ENCODE measurements at regions not wholly inside any gene's neighbourhood (a gene's known extent, or its start where the extent isn't known, plus 50 kb on each side); places are given as distances from the start of the nearest gene placed in this dataset.
"Not testable (repeated sequence)": the region's sequence is repeated elsewhere in the genome, so short reads cannot be mapped to it uniquely, and the experiment has no call there.

DNA sequence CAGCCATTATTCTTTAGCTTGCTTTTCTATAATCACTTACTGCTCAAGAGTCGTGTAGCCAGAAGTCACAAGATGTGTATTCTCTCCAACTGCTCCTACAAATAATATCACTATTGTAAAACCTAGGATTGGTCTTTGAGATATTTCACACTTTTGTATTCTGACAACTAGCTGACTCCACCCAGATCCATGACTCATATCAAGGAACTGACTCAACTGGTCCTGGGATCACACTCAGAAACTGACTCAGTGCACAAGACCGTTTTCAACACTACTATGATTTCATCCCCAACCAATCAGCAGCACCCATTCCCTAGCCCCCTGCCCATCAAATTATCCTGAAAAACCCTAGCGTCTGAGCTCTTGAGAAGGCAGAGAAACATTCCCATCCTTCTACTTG, 56.5 kb upstream of the ORC5 start:
- H2BK5ac ChIP-seq (ENCODE audit: low read length), result no peak overlapping the region

DNA sequence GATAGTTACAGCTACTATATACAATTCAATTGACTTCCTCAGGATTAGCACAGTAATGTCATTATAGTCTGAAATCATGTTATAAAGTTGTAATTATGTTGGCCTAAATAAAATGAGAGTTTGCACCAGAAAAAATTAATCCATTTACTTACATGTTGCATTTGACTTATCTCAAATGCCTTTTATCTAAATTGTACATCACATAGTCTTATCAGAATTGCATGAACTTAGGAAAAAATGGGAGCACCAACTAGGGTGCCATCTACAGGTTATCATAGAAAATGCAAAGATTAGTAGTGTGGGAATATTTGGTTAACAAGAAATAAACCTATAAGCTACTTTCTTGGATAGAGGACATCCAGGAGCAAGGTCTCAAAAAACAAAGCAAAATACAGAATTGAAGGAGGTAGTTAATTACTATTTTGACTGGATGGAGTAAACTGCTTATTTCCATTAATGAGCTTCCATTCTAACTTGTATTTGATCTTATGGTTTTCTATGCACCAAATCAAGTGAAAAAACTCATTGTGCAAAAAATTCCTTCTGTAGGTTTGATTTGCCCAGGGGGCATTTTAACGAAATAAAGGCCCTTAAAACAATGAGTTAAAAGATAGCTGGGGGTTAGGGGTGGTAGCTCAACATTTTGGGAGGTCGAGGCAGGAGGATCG, 60.0 kb upstream of the ORC5 start:
- H4K8ac ChIP-seq (ENCODE audit: low read depth, low read length), result no peak overlapping the region
- no peaks in the 10 kb centered on the region for H3K27me3 ChIP-seq (ENCODE audit: insufficient read depth, low read length, poor library complexity)
- no peak overlapping the region for H2BK5ac ChIP-seq (ENCODE audit: low read length)
- no peaks in the 10 kb centered on the region for H3K79me2 ChIP-seq (ENCODE audit: control insufficient read depth, insufficient read depth, low read length)
- no peaks in the 10 kb centered on the region for H3K4me1 ChIP-seq (ENCODE audit: control insufficient read depth, low read depth, low read length)
- no CpG with 5 or more reads among the region's 3 CpGs for WGBS (ENCODE audit: extremely low coverage, insufficient coverage, low lambda C conversion rate)
- no peak overlapping the region for H4K5ac ChIP-seq (ENCODE audit: low read length)
- H3K36me3 ChIP-seq (ENCODE audit: control insufficient read depth, insufficient read depth, low read length), result no peaks in the 10 kb centered on the region
- no peaks in the 10 kb centered on the region for H3K79me1 ChIP-seq (ENCODE audit: low read length)
- no peak overlapping the region for H3K56ac ChIP-seq (ENCODE audit: low read length)
- no peak overlapping the region for H3K4me3 ChIP-seq (ENCODE audit: low read length)
- H3K23ac ChIP-seq (ENCODE audit: low read length), result no peak overlapping the region
- no peak overlapping the region for H3K18ac ChIP-seq (ENCODE audit: low read length)
- H2BK120ac ChIP-seq (ENCODE audit: low read depth, low read length), result no peak overlapping the region
- no peak overlapping the region for H2BK15ac ChIP-seq (replicated peaks; ENCODE audit: low read depth)
- no peak overlapping the region for H3K27ac ChIP-seq (ENCODE audit: low read depth, low read length)
- H2AK5ac ChIP-seq (ENCODE audit: low read length), result no peak overlapping the region
- H3K9ac ChIP-seq (ENCODE audit: low read length), result no peak overlapping the region
- no peak overlapping the region for H3K4me2 ChIP-seq (ENCODE audit: low read length)
- peak; percentile 11 for DNase-seq
- no peak overlapping the region for H3K4ac ChIP-seq (ENCODE audit: low read depth, low read length)

More for the DNA sequence above, 56.5 kb upstream of the ORC5 start:
- no peak overlapping the region for H3K27ac ChIP-seq (ENCODE audit: low read depth, low read length)
- no peak overlapping the region for H3K23ac ChIP-seq (ENCODE audit: low read length)
- no peak overlapping the region for H2BK120ac ChIP-seq (ENCODE audit: low read depth, low read length)
- H4K8ac ChIP-seq (ENCODE audit: low read depth, low read length), result no peak overlapping the region
- H4K5ac ChIP-seq (ENCODE audit: low read length), result no peak overlapping the region
- H3K56ac ChIP-seq (ENCODE audit: low read length), result no peak overlapping the region
- DNase-seq, result no peak
- no peaks in the 10 kb centered on the region for H3K79me1 ChIP-seq (ENCODE audit: low read length)
- H3K4me2 ChIP-seq (ENCODE audit: low read length), result no peak overlapping the region
- no peak overlapping the region for H2BK15ac ChIP-seq (replicated peaks; ENCODE audit: low read depth)
- H3K9ac ChIP-seq (ENCODE audit: low read length), result no peak overlapping the region
- WGBS (ENCODE audit: extremely low coverage, insufficient coverage, low lambda C conversion rate), result no CpG with 5 or more reads among the region's 3 CpGs
- no peak overlapping the region for H3K18ac ChIP-seq (ENCODE audit: low read length)
- no peak overlapping the region for H2AK5ac ChIP-seq (ENCODE audit: low read length)
- no peak overlapping the region for H3K4ac ChIP-seq (ENCODE audit: low read depth, low read length)
- H3K79me2 ChIP-seq (ENCODE audit: control insufficient read depth, insufficient read depth, low read length), result no peaks in the 10 kb centered on the region
- no peaks in the 10 kb centered on the region for H3K36me3 ChIP-seq (ENCODE audit: control insufficient read depth, insufficient read depth, low read length)
- H3K27me3 ChIP-seq (ENCODE audit: insufficient read depth, low read length, poor library complexity), result no peaks in the 10 kb centered on the region
- H3K4me3 ChIP-seq (ENCODE audit: low read length), result no peak overlapping the region
- no peaks in the 10 kb centered on the region for H3K4me1 ChIP-seq (ENCODE audit: control insufficient read depth, low read depth, low read length)

DNA sequence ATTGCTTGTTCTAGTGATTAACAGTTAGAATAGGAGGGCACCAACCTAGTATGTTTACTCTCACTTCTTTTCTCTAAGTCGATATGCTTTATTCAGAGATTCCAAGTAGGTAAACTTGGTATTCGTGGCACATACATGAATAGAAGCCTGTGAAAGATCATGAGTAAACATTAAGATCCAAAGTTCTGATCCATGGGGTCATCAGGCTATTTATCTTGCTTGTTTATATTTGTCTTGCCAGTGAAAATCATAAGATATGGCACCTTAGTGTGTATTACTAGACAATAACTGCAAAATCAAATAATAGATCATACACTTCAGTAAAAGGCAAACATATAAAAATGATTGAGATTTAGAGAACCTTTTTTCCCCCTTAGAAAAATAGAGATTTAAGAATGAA, 56.5 kb upstream of the LHFPL3 start:
- Histone ChIP-seq H3K27ac (ENCODE audit: low read depth, low read length) (no peak overlapping the region), H3K56ac (ENCODE audit: low read length) (no peak overlapping the region), H3K18ac (ENCODE audit: low read length) (no peak overlapping the region), H2BK5ac (ENCODE audit: low read length) (no peak overlapping the region), H3K4me1 (ENCODE audit: control insufficient read depth, low read depth, low read length) (no peaks in the 10 kb centered on the region), H4K5ac (ENCODE audit: low read length) (no peak overlapping the region), H3K9ac (ENCODE audit: low read length) (no peak overlapping the region), H3K23ac (ENCODE audit: low read length) (no peak overlapping the region), H3K4ac (ENCODE audit: low read depth, low read length) (no peak overlapping the region), H3K4me3 (ENCODE audit: low read length) (no peak overlapping the region), H3K36me3 (ENCODE audit: control insufficient read depth, insufficient read depth, low read length) (no peaks in the 10 kb centered on the region), H2AK5ac (ENCODE audit: low read length) (no peak overlapping the region), H3K4me2 (ENCODE audit: low read length) (no peak overlapping the region), H4K8ac (ENCODE audit: low read depth, low read length) (no peak overlapping the region), H3K79me1 (ENCODE audit: low read length) (no peaks in the 10 kb centered on the region), H2BK120ac (ENCODE audit: low read depth, low read length) (no peak overlapping the region), H3K79me2 (ENCODE audit: control insufficient read depth, insufficient read depth, low read length) (no peaks in the 10 kb centered on the region), H3K27me3 (ENCODE audit: insufficient read depth, low read length, poor library complexity) (no peaks in the 10 kb centered on the region), H2BK15ac (replicated peaks; ENCODE audit: low read depth) (no peak overlapping the region)
- no CpG with 5 or more reads among the region's 2 CpGs for WGBS (ENCODE audit: extremely low coverage, insufficient coverage, low lambda C conversion rate)
- no peak for DNase-seq

DNA sequence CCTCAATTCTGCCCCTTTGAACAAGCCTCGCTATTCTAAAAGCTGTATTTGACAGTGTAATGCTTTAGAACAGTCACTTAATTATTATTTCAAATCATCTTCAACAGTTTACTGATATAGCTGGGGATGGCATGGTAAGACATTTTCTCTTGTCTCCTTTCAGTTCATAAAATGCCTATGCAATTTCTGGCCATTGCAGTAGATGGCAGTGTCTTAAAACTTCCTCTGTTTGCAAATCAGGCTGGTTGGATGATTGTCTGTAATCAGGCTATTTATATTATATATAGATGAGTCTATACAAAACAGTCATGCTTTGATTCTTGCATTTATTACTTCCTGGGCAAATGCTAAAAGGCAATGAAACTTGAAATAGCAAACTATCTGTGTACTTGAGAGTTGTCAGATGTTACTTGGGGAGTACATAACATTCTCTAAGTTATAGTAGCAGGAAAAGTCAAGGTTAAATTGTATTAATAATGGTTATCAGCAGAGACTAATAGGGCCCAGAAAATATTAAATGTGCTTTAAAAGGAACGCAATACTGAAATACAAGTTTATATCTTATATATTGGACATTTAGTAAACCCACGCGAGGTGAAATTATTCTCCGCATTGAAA, 55.5 kb upstream of the LHFPL3 start:
- H3K18ac ChIP-seq (ENCODE audit: low read length), result no peak overlapping the region
- no peaks in the 10 kb centered on the region for H3K79me2 ChIP-seq (ENCODE audit: control insufficient read depth, insufficient read depth, low read length)
- H2BK15ac ChIP-seq (replicated peaks; ENCODE audit: low read depth), result no peak overlapping the region
- H3K36me3 ChIP-seq (ENCODE audit: control insufficient read depth, insufficient read depth, low read length), result no peaks in the 10 kb centered on the region
- no peak overlapping the region for H4K8ac ChIP-seq (ENCODE audit: low read depth, low read length)
- H2BK5ac ChIP-seq (ENCODE audit: low read length), result no peak overlapping the region
- WGBS (ENCODE audit: extremely low coverage, insufficient coverage, low lambda C conversion rate), result no CpG with 5 or more reads among the region's 5 CpGs
- no peak overlapping the region for H3K27ac ChIP-seq (ENCODE audit: low read depth, low read length)
- no peak overlapping the region for H3K4me2 ChIP-seq (ENCODE audit: low read length)
- H2BK120ac ChIP-seq (ENCODE audit: low read depth, low read length), result no peak overlapping the region
- H3K23ac ChIP-seq (ENCODE audit: low read length), result no peak overlapping the region
- no peaks in the 10 kb centered on the region for H3K4me1 ChIP-seq (ENCODE audit: control insufficient read depth, low read depth, low read length)
- no peak overlapping the region for H4K5ac ChIP-seq (ENCODE audit: low read length)
- peak; percentile 56 for DNase-seq
- no peak overlapping the region for H3K9ac ChIP-seq (ENCODE audit: low read length)
- H3K79me1 ChIP-seq (ENCODE audit: low read length), result no peaks in the 10 kb centered on the region
- no peak overlapping the region for H3K4me3 ChIP-seq (ENCODE audit: low read length)
- H3K56ac ChIP-seq (ENCODE audit: low read length), result no peak overlapping the region
- no peaks in the 10 kb centered on the region for H3K27me3 ChIP-seq (ENCODE audit: insufficient read depth, low read length, poor library complexity)
- H3K4ac ChIP-seq (ENCODE audit: low read depth, low read length), result no peak overlapping the region
- no peak overlapping the region for H2AK5ac ChIP-seq (ENCODE audit: low read length)

DNA sequence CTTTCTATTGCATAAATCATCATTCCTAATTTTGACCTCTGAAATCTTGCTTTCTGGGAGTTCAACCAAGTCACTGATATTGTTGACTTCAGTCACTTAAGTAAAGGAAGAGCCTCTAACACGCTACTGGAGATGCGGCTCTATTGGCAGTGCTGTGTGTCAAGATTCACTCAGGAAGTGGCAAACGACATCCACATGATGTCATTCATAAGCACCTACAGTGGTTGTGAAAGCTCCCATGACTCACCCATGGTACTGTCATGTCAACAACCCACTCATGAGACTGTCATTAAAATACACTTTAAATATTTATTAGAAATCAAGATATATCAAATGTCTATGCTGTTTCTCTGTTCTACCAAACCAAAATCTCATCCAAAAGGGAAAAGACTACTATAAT, 52.5 kb upstream of the LHFPL3 start:
- Histone ChIP-seq H3K4me2 (ENCODE audit: low read length) (no peak overlapping the region), H2AK5ac (ENCODE audit: low read length) (no peak overlapping the region), H3K4ac (ENCODE audit: low read depth, low read length) (no peak overlapping the region), H3K4me3 (ENCODE audit: low read length) (no peak overlapping the region), H3K18ac (ENCODE audit: low read length) (no peak overlapping the region), H3K79me2 (ENCODE audit: control insufficient read depth, insufficient read depth, low read length) (no peaks in the 10 kb centered on the region), H4K5ac (ENCODE audit: low read length) (no peak overlapping the region), H2BK120ac (ENCODE audit: low read depth, low read length) (no peak overlapping the region), H3K56ac (ENCODE audit: low read length) (no peak overlapping the region), H2BK15ac (replicated peaks; ENCODE audit: low read depth) (no peak overlapping the region), H3K23ac (ENCODE audit: low read length) (no peak overlapping the region), H3K4me1 (ENCODE audit: control insufficient read depth, low read depth, low read length) (no peaks in the 10 kb centered on the region), H2BK5ac (ENCODE audit: low read length) (no peak overlapping the region), H3K9ac (ENCODE audit: low read length) (no peak overlapping the region), H3K27ac (ENCODE audit: low read depth, low read length) (no peak overlapping the region), H3K36me3 (ENCODE audit: control insufficient read depth, insufficient read depth, low read length) (no peaks in the 10 kb centered on the region), H3K27me3 (ENCODE audit: insufficient read depth, low read length, poor library complexity) (no peaks in the 10 kb centered on the region), H3K79me1 (ENCODE audit: low read length) (no peaks in the 10 kb centered on the region), H4K8ac (ENCODE audit: low read depth, low read length) (no peak overlapping the region)
- no peak for DNase-seq
- WGBS (ENCODE audit: extremely low coverage, insufficient coverage, low lambda C conversion rate), result no CpG with 5 or more reads among the region's 3 CpGs

DNA sequence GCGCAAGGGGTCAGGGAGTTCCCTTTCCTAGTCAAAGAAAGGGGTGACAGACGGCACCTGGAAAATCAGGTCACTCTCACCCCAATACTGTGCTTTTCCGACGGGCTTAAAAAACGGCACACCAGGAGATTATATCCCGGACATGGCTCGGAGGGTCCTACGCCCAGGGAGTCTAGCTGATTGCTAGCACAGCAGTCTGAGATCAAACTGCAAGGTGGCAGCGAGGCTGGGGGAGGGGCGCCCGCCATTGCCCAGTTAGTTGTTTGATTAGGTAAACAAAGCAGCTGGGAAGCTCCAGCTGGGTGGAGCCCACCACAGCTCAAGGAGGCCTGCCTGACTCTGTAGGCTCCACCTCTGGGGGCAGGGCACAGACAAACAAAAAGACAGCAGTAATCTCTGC, 51.7 kb upstream of the LHFPL3 start:
- H2BK15ac ChIP-seq (replicated peaks; ENCODE audit: low read depth); H3K4me2 ChIP-seq (ENCODE audit: low read length); H3K4me1 ChIP-seq (ENCODE audit: control insufficient read depth, low read depth, low read length); H4K5ac ChIP-seq (ENCODE audit: low read length); H4K8ac ChIP-seq (ENCODE audit: low read depth, low read length); H3K18ac ChIP-seq (ENCODE audit: low read length); H3K4ac ChIP-seq (ENCODE audit: low read depth, low read length); H3K56ac ChIP-seq (ENCODE audit: low read length); H3K4me3 ChIP-seq (ENCODE audit: low read length); H2BK120ac ChIP-seq (ENCODE audit: low read depth, low read length); H3K79me2 ChIP-seq (ENCODE audit: control insufficient read depth, insufficient read depth, low read length); H3K27ac ChIP-seq (ENCODE audit: low read depth, low read length); H3K36me3 ChIP-seq (ENCODE audit: control insufficient read depth, insufficient read depth, low read length); H2AK5ac ChIP-seq (ENCODE audit: low read length); H3K9ac ChIP-seq (ENCODE audit: low read length); H3K23ac ChIP-seq (ENCODE audit: low read length); DNase-seq; H3K27me3 ChIP-seq (ENCODE audit: insufficient read depth, low read length, poor library complexity); H2BK5ac ChIP-seq (ENCODE audit: low read length); H3K79me1 ChIP-seq (ENCODE audit: low read length): not testable (repeated sequence)
- no CpG with 5 or more reads among the region's 11 CpGs for WGBS (ENCODE audit: extremely low coverage, insufficient coverage, low lambda C conversion rate)

Data from mesendoderm (in vitro differentiated cells).